ENCODE measurements at regions not wholly inside any gene's neighbourhood (a gene's known extent, or its start where the extent isn't known, plus 50 kb on each side); places are given as distances from the start of the nearest gene placed in this dataset.

DNA sequence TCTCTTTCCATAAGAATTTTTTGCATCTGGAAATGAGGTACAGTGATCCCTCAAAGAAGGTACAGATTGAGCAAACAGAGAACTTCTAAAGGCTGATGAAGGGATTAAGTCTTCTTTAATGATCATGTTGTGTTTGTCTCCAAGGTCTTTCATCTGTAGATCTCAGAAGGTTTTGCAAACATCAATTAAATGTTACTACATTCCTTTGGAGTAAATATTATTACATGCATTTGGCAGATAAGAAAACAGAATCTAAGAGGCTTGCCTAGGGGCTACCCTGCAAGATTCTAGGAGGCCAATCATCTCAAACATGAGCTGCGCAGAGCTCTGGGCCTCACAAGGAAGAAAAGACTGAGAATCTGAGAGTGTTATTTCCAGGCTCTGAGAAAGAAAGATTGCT lies 70.9 kb upstream of the LPP start:
- CTCF ChIA-PET, result no interaction called here
- TF ChIP-seq, protein P1, sequence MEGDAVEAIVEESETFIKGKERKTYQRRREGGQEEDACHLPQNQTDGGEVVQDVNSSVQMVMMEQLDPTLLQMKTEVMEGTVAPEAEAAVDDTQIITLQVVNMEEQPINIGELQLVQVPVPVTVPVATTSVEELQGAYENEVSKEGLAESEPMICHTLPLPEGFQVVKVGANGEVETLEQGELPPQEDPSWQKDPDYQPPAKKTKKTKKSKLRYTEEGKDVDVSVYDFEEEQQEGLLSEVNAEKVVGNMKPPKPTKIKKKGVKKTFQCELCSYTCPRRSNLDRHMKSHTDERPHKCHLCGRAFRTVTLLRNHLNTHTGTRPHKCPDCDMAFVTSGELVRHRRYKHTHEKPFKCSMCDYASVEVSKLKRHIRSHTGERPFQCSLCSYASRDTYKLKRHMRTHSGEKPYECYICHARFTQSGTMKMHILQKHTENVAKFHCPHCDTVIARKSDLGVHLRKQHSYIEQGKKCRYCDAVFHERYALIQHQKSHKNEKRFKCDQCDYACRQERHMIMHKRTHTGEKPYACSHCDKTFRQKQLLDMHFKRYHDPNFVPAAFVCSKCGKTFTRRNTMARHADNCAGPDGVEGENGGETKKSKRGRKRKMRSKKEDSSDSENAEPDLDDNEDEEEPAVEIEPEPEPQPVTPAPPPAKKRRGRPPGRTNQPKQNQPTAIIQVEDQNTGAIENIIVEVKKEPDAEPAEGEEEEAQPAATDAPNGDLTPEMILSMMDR (IDR thresholded peaks at IDR 0.05; ENCODE audit: insufficient read depth in 1 of 2, low read depth in 1 of 2, low read length in 1 of 2, severe bottlenecking in 1 of 2, unreplicated experiment in 1 of 2), result no peak
- intact Hi-C loops (cut with micrococcal nuclease; ENCODE audit: unreplicated experiment), result loop anchor here (1.0 to 2.0 kb wide), 6 partner anchors 18 to 663 kb away; partner anchors contain the start of gene LPP

DNA sequence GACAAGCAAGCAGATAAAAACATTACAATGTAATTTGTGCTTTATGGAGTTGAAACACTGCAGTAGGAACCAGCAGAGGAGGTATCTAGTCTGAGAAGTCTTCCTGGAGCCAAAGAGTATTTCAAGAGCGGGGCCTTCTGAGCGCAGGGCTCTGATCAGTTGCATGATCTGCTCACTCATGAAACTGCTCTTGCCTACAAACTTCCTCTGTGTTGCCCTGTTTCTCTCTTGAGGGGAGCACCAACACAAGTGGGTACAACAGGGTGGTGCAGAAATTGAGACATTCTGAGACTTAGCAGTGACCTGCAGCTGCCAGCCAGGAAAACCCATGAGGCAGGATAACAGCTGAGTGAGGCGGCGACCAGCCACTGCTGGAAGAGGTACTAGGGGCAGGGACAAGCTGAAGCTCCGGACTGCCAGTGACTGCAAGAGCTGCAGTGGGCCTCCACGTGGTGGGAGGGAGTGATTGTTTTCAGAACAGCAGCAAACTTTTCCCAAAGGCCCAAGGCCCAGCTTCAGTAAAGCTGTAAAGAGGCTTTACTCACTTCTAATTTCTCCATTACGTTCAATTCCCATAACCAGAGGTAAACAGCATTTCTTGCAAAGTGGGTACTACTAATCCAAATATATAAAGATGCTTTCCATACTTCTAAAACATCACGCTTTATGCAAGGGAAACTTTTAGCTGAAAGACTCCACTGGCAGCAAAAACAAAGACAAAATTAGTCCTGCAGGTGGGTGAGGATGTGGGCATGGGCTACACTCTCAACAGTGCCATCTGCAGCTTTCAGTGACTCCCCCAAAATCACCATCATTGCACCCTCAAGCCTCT lies 69.0 kb upstream of the LPP start:
- intact Hi-C loops (cut with micrococcal nuclease; ENCODE audit: unreplicated experiment), result no loop called here
- BruUV-seq (replicated peaks), result no TSS peak
- H3K4me3 ChIP-seq (ENCODE audit: low read depth, low read length), result no peak overlapping the region
- H3K4me1 ChIP-seq, result peaks cover 33% of the 10 kb centered on the region
- TF ChIP-seq, protein P1 (IDR thresholded peaks at IDR 0.05; ENCODE audit: insufficient read depth in 1 of 2, low read depth in 1 of 2, low read length in 1 of 2, severe bottlenecking in 1 of 2, unreplicated experiment in 1 of 2), result no peak
- no peaks in the 10 kb centered on the region; the same call in 1 of the 2 replicates for H3K36me3 ChIP-seq (ENCODE audit: control insufficient read depth, insufficient read depth, low read length)
- Mint-ChIP-seq H3K27ac (ENCODE audit: unreplicated experiment) (no peak overlapping the region), H3K9me3 (ENCODE audit: unreplicated experiment) (peaks cover 8% of the 10 kb centered on the region), H3K4me3 (ENCODE audit: unreplicated experiment) (no peak overlapping the region), H3K27me3 (ENCODE audit: insufficient read depth, unreplicated experiment) (no peaks in the 10 kb centered on the region), H3K36me3 (ENCODE audit: insufficient read depth, unreplicated experiment) (no peaks in the 10 kb centered on the region), H3K4me1 (ENCODE audit: low read depth, unreplicated experiment) (peaks cover 48% of the 10 kb centered on the region)
- CTCF ChIA-PET, result no interaction called here
- H3K27me3 ChIP-seq (replicated peaks; ENCODE audit: control insufficient read depth, insufficient read depth, low read length), result no peaks in the 10 kb centered on the region
- H3K9me3 ChIP-seq, result peaks cover 5% of the 10 kb centered on the region; the same call in 1 of the 2 replicates
- POLR2A ChIA-PET, result interaction anchor here (0.5 kb wide), 1 partner anchor 68 kb away, joined by 4 read pairs; no protein-coding TSS in a partner anchor
- no peak for DNase-seq

More for the DNA sequence above, 70.9 kb upstream of the LPP start:
- Mint-ChIP-seq H3K27me3 (ENCODE audit: insufficient read depth, unreplicated experiment) (no peaks in the 10 kb centered on the region), H3K27ac (ENCODE audit: unreplicated experiment) (peak overlapping the region; percentile 10), H3K36me3 (ENCODE audit: insufficient read depth, unreplicated experiment) (no peaks in the 10 kb centered on the region), H3K4me1 (ENCODE audit: low read depth, unreplicated experiment) (peaks cover 42% of the 10 kb centered on the region), H3K4me3 (ENCODE audit: unreplicated experiment) (no peak overlapping the region), H3K9me3 (ENCODE audit: unreplicated experiment) (peaks cover 10% of the 10 kb centered on the region)
- Histone ChIP-seq H3K27me3 (replicated peaks; ENCODE audit: control insufficient read depth, insufficient read depth, low read length) (no peaks in the 10 kb centered on the region), H3K9me3 (peaks cover 8% of the 10 kb centered on the region; the same call in 1 of the 2 replicates), H3K4me1 (peaks cover 33% of the 10 kb centered on the region), H3K36me3 (ENCODE audit: control insufficient read depth, insufficient read depth, low read length) (no peaks in the 10 kb centered on the region; the same call in 1 of the 2 replicates), H3K4me3 (ENCODE audit: low read depth, low read length) (no peak overlapping the region)
- no TSS peak for BruUV-seq (replicated peaks)
- POLR2A ChIA-PET, result interaction anchor here (0.6 to 1.2 kb wide), 3 partner anchors 70 to 337 kb away, joined by 4 to 10 read pairs (median 4); partner anchors contain the start of genes BCL6 and LPP
- peak; percentile 68 to 70 for DNase-seq

DNA sequence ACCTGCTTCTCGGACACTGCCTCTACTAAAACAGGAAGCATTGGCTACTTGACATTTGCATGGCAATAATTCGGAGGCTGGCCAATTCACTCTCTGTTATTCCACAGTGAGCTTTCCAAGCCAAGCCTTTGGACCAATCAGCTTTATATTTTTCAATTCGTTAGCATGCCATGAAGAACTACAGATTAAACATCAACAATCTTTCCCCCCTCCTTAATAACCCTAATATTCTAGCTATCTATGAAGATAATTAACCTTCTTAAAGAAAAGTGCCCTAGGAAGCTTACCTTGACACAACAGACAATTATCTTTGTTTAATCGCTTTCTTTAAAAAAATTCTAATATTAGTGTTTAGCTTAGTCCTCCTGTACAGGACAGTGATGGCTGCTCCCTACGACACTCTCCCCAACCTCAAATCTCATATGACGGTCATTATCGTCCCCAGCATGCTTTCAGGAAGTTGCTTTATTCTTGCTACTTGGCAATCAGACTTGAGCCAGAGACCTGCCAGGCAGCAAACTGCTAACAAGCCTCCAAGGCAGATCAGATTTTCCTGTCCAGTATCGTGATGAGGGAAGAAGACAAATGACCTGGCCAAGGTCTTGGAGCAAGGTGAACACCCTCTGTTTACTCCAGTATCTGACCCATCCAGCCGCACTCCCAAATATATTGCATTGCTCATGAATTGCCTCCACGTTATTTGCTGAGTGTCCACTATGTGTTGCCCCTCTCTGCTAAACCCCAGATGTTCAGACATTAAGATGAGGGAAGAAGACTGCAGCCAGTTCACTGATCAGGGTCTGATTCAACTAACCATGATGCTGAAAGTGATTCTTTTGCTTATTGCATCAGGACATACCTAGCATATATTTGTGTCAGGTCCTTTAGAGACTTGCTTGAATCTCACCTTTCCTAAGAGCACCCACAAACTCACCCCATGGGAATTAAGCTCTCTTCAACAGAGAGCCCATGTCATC lies 68.1 kb upstream of the LPP start:
- Histone ChIP-seq H3K9me3 (no peaks in the 10 kb centered on the region), H3K36me3 (ENCODE audit: control insufficient read depth, insufficient read depth, low read length) (no peaks in the 10 kb centered on the region; the same call in 1 of the 2 replicates), H3K27me3 (replicated peaks; ENCODE audit: control insufficient read depth, insufficient read depth, low read length) (no peaks in the 10 kb centered on the region), H3K4me3 (ENCODE audit: low read depth, low read length) (no peak overlapping the region), H3K4me1 (peaks cover 33% of the 10 kb centered on the region)
- no peak for DNase-seq
- Mint-ChIP-seq H3K9me3 (ENCODE audit: unreplicated experiment) (no peaks in the 10 kb centered on the region), H3K4me1 (ENCODE audit: low read depth, unreplicated experiment) (peaks cover 48% of the 10 kb centered on the region), H3K27ac (ENCODE audit: unreplicated experiment) (no peak overlapping the region), H3K36me3 (ENCODE audit: insufficient read depth, unreplicated experiment) (no peaks in the 10 kb centered on the region), H3K27me3 (ENCODE audit: insufficient read depth, unreplicated experiment) (no peaks in the 10 kb centered on the region), H3K4me3 (ENCODE audit: unreplicated experiment) (no peak overlapping the region)
- intact Hi-C loops (cut with micrococcal nuclease; ENCODE audit: unreplicated experiment), result no loop called here
- no TSS peak for BruUV-seq (replicated peaks)
- TF ChIP-seq, protein P1 (IDR thresholded peaks at IDR 0.05; ENCODE audit: insufficient read depth in 1 of 2, low read depth in 1 of 2, low read length in 1 of 2, severe bottlenecking in 1 of 2, unreplicated experiment in 1 of 2), result no peak
- CTCF ChIA-PET, result no interaction called here
- POLR2A ChIA-PET, result interaction anchor here (0.5 kb wide), 1 partner anchor 67 kb away, joined by 4 read pairs; no protein-coding TSS in a partner anchor

Measured in Caco-2 (cell line).